IMR-90 (cell line): ENCODE measurements at regions not wholly inside any gene's neighbourhood (a gene's known extent, or its start where the extent isn't known, plus 50 kb on each side); places are given as distances from the start of the nearest gene placed in this dataset.

Experiments
- CEBPB ChIP-seq: IDR thresholded peaks from 2 replicates; pipeline ENCODE4 v1.6.1; 2012; ENCODE audit warnings: low read depth, low read length, improper control_type of control experiment
- CTCF ChIP-seq: conservative IDR thresholded peaks from 2 replicates; pipeline ENCODE4 v1.5.1; 2012; ENCODE audit warnings: mild to moderate bottlenecking, low read depth, low read length, improper control_type of control experiment
- MAFK ChIP-seq: IDR thresholded peaks from 2 replicates; pipeline ENCODE4 v1.6.1; 2012; ENCODE audit warnings: low read depth, low read length, improper control_type of control experiment
- MXI1 ChIP-seq: IDR thresholded peaks from 2 replicates; pipeline ENCODE4 v1.6.1; 2012; ENCODE audit warnings: low read depth, mild to moderate bottlenecking, low read length, moderate library complexity, borderline replicate concordance
- POLR2A ChIP-seq: IDR thresholded peaks from 2 replicates; pipeline ENCODE4 v1.6.1; 2012; ENCODE audit warnings: mild to moderate bottlenecking, low read depth, low read length
- RAD21 ChIP-seq: IDR thresholded peaks from 2 replicates; pipeline ENCODE4 v1.6.1; 2012; ENCODE audit warnings: low read length, improper control_type of control experiment
- RFX5 ChIP-seq: IDR thresholded peaks from 2 replicates; pipeline ENCODE4 v1.8.0; 2012; ENCODE audit warnings: low read depth, mild to moderate bottlenecking, low read length, moderate library complexity
- USF2 ChIP-seq: fragments of 150-350 bp; IDR thresholded peaks from 2 replicates; pipeline ENCODE4 v1.6.1; 2017; ENCODE audit warnings: mild to moderate bottlenecking, antibody characterized with exemption, low read length, low read depth

- no peak for TF ChIP-seq MAFK
- no peak for TF ChIP-seq CTCF
- no peak for TF ChIP-seq POLR2A
- TF ChIP-seq RAD21, result no peak
- TF ChIP-seq USF2, result no peak
- TF ChIP-seq CEBPB, result no peak
- no peak for TF ChIP-seq MXI1
- TF ChIP-seq RFX5, result no peak
These were observed 247.6 kb downstream of the CBLL2 start for GRCh38 chrX:22520128-22520828.
